SK-N-SH treated with all-trans-retinoic acid at 6 μM for 48 hours (cell line): ENCODE measurements at regions not wholly inside any gene's neighbourhood (a gene's known extent, or its start where the extent isn't known, plus 50 kb on each side); places are given as distances from the start of the nearest gene placed in this dataset.

ENCODE experiments used
- ARNTL ChIP-seq: fragments of 450-650 bp; formaldehyde crosslinking; IDR thresholded peaks from 2 replicates; pipeline ENCODE4 v1.5.0; 2020; ENCODE audit warnings: low read depth, mild to moderate bottlenecking, moderate library complexity, borderline replicate concordance
- GLIS3 ChIP-seq: fragments of 250-450 bp; sonication (Bioruptor Pico); IDR thresholded peaks from 2 replicates; pipeline ENCODE4 v1.5.0; 2020; ENCODE audit warnings: mild to moderate bottlenecking, moderate library complexity
- ISL1 ChIP-seq: fragments of 250-450 bp; sonication (Bioruptor Pico); IDR thresholded peaks from 2 replicates; pipeline ENCODE4 v2.1.2; 2022; ENCODE audit warnings: mild to moderate bottlenecking, moderate library complexity
- PPARA ChIP-seq: fragments of 250-450 bp; sonication (Bioruptor Pico); IDR thresholded peaks from 2 replicates; pipeline ENCODE4 v1.5.0; 2020; ENCODE audit warnings: mild to moderate bottlenecking, borderline replicate concordance
- RARB ChIP-seq: fragments of 250-450 bp; sonication (Bioruptor Pico); IDR thresholded peaks from 2 replicates; pipeline ENCODE4 v1.8.0; 2021; ENCODE audit warnings: mild to moderate bottlenecking, moderate library complexity
- SNAI2 ChIP-seq: fragments of 250-450 bp; sonication (Bioruptor Pico); IDR thresholded peaks from 2 replicates; pipeline ENCODE4 v1.5.0; 2020; ENCODE audit warnings: mild to moderate bottlenecking, moderate library complexity
- TCF4 ChIP-seq: fragments of 250-450 bp; sonication (Bioruptor Pico); IDR thresholded peaks from 2 replicates; pipeline ENCODE4 v1.8.0; 2021; ENCODE audit warnings: mild to moderate bottlenecking, moderate library complexity, borderline replicate concordance
- ZFP30 ChIP-seq: fragments of 450-650 bp; formaldehyde crosslinking; IDR thresholded peaks from 2 replicates; pipeline ENCODE4 v1.5.0; 2022; ENCODE audit warnings: mild to moderate bottlenecking, moderate library complexity
- TF ChIP-seq, protein P1 (sequence below): fragments of 250-450 bp; sonication (Bioruptor Pico); IDR thresholded peaks from 2 replicates; pipeline ENCODE4 v1.5.1; 2020; ENCODE audit warnings: low read depth, mild to moderate bottlenecking, moderate library complexity
- TF ChIP-seq, protein P2 (sequence below): fragments of 250-450 bp; sonication (Bioruptor Pico); IDR thresholded peaks from 2 replicates; pipeline ENCODE4 v1.8.0; 2020; ENCODE audit warnings: mild to moderate bottlenecking, moderate library complexity, borderline replicate concordance
- TF ChIP-seq, protein P3 (sequence below): fragments of 250-450 bp; sonication (Bioruptor Pico); IDR thresholded peaks from 2 replicates; pipeline ENCODE4 v1.5.0; 2020; ENCODE audit warnings: mild to moderate bottlenecking, moderate library complexity

DNA sequence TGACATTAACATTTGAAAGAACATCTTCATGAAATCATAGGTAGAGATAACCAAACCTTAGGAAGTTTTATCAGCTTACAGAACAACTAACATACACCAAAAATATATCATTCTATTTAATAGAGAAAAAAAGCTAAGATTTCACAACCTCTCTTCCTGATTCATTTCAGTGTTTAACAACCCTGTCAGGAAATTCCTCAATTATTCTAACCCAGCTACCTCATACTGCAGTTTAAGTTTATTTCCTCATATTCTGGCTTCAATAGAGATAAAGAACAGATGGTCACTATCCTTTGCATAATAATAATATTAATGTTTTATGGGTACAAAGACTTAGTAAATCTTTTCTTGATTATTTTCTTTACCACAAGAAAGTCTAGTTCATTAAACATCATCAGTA is 112.9 kb upstream of the HSF2 start:
- TF ChIP-seq ZFP30 (CRISPR knock-in tag) (no peak), TCF4 (CRISPR knock-in tag) (no peak), PPARA (no peak), SNAI2 (CRISPR knock-in tag) (no peak), ISL1 (peak; percentile 20; the same call in 1 of the 2 replicates), ARNTL (CRISPR knock-in tag) (no peak), RARB (CRISPR knock-in tag) (no peak), GLIS3 (CRISPR knock-in tag) (no peak)
- TF ChIP-seq, protein P1, sequence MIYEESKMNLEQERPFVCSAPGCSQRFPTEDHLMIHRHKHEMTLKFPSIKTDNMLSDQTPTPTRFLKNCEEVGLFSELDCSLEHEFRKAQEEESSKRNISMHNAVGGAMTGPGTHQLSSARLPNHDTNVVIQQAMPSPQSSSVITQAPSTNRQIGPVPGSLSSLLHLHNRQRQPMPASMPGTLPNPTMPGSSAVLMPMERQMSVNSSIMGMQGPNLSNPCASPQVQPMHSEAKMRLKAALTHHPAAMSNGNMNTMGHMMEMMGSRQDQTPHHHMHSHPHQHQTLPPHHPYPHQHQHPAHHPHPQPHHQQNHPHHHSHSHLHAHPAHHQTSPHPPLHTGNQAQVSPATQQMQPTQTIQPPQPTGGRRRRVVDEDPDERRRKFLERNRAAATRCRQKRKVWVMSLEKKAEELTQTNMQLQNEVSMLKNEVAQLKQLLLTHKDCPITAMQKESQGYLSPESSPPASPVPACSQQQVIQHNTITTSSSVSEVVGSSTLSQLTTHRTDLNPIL (CRISPR knock-in tag) = no peak
- TF ChIP-seq, protein P2, sequence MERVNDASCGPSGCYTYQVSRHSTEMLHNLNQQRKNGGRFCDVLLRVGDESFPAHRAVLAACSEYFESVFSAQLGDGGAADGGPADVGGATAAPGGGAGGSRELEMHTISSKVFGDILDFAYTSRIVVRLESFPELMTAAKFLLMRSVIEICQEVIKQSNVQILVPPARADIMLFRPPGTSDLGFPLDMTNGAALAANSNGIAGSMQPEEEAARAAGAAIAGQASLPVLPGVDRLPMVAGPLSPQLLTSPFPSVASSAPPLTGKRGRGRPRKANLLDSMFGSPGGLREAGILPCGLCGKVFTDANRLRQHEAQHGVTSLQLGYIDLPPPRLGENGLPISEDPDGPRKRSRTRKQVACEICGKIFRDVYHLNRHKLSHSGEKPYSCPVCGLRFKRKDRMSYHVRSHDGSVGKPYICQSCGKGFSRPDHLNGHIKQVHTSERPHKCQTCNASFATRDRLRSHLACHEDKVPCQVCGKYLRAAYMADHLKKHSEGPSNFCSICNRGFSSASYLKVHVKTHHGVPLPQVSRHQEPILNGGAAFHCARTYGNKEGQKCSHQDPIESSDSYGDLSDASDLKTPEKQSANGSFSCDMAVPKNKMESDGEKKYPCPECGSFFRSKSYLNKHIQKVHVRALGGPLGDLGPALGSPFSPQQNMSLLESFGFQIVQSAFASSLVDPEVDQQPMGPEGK (CRISPR knock-in tag) = no peak
- TF ChIP-seq, protein P3, sequence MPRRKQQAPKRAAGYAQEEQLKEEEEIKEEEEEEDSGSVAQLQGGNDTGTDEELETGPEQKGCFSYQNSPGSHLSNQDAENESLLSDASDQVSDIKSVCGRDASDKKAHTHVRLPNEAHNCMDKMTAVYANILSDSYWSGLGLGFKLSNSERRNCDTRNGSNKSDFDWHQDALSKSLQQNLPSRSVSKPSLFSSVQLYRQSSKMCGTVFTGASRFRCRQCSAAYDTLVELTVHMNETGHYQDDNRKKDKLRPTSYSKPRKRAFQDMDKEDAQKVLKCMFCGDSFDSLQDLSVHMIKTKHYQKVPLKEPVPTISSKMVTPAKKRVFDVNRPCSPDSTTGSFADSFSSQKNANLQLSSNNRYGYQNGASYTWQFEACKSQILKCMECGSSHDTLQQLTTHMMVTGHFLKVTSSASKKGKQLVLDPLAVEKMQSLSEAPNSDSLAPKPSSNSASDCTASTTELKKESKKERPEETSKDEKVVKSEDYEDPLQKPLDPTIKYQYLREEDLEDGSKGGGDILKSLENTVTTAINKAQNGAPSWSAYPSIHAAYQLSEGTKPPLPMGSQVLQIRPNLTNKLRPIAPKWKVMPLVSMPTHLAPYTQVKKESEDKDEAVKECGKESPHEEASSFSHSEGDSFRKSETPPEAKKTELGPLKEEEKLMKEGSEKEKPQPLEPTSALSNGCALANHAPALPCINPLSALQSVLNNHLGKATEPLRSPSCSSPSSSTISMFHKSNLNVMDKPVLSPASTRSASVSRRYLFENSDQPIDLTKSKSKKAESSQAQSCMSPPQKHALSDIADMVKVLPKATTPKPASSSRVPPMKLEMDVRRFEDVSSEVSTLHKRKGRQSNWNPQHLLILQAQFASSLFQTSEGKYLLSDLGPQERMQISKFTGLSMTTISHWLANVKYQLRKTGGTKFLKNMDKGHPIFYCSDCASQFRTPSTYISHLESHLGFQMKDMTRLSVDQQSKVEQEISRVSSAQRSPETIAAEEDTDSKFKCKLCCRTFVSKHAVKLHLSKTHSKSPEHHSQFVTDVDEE (CRISPR knock-in tag) = no peak
